Brain microvascular endothelial cell (primary cell): ENCODE measurements at regions not wholly inside any gene's neighbourhood (a gene's known extent, or its start where the extent isn't known, plus 50 kb on each side); places are given as distances from the start of the nearest gene placed in this dataset.

Experiments used
- DNase-seq: peaks from one replicate; pipeline ENCODE4 v3.0.0-alpha.2; 2020
- H3K27ac ChIP-seq: fragments of 250-450 bp; sonication (Bioruptor Pico); 2 replicates; pipeline ENCODE4 v1.5.1; 2020; ENCODE audit warnings: mild to moderate bottlenecking, moderate library complexity
- H3K27me3 ChIP-seq: fragments of 250-450 bp; sonication (Bioruptor Pico); replicated peaks from 2 replicates; pipeline ENCODE4 v1.5.1; 2020; ENCODE audit warnings: mild to moderate bottlenecking
- H3K36me3 ChIP-seq: fragments of 250-450 bp; sonication (Bioruptor Pico); replicated peaks from 2 replicates; pipeline ENCODE4 v1.5.1; 2020; ENCODE audit warnings: mild to moderate bottlenecking
- H3K4me3 ChIP-seq: 2 replicates; pipeline ENCODE4 v1.5.1; 2011; ENCODE audit warnings: low read depth, mild to moderate bottlenecking, control low read depth, low read length, moderate library complexity
- CTCF ChIP-seq: IDR thresholded peaks from 2 replicates; pipeline ENCODE4 v1.5.1; 2011; ENCODE audit warnings: low read depth, mild to moderate bottlenecking, moderate library complexity, low read length, control low read depth, inconsistent platforms; ENCODE audit errors: missing control alignments
- in situ Hi-C: cut with HindIII; loops from 2 replicates; pipeline ENCODE4 v1.10.0; 2017; ENCODE audit warnings: low sequenced_read_pairs, low pct_ligation_motif_present

- DNase-seq, result no peak
- H3K27ac ChIP-seq, result no peak overlapping the region
- TF ChIP-seq CTCF, result no peak
- in situ Hi-C loops, result no loop called here
- H3K4me3 ChIP-seq, result no peak overlapping the region
- no peaks in the 10 kb centered on the region for H3K36me3 ChIP-seq
- H3K27me3 ChIP-seq, result no peaks in the 10 kb centered on the region
Observed at GRCh38 chr9:106305428-106306133, 557.4 kb upstream of the ZNF462 start.

DNA sequence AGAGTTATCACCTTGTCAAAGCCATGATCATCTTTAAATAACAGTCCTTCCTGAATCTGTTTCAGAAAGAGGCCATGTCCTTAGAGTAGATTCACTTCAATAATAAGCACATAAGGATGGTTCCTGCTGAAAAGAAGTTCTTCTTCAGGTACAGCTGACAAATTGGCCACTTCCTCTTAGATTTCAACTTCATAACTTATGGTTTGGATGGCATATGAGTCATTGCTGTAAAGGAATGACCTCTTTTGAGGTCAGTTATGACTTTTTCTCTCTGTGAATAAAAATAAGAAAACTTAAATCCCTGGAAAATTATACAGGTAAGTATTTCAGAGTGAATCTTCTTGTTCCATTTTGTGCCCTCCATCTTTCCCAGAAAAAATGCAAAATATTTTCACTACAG is 555.3 kb upstream of the ZNF462 start:
- in situ Hi-C loops, result no loop called here

GRCh38 chr9:106309925-106310324 is 553.0 kb upstream of the ZNF462 start:
- Histone ChIP-seq H3K4me3 (no peak overlapping the region), H3K27me3 (no peaks in the 10 kb centered on the region), H3K27ac (no peak overlapping the region), H3K36me3 (no peaks in the 10 kb centered on the region)
- no peak for DNase-seq
- in situ Hi-C loops, result no loop called here
- TF ChIP-seq CTCF, result no peak

More for the DNA sequence above, 555.3 kb upstream of the ZNF462 start:
- Histone ChIP-seq H3K27me3 (no peaks in the 10 kb centered on the region), H3K4me3 (no peak overlapping the region), H3K36me3 (no peaks in the 10 kb centered on the region), H3K27ac (no peak overlapping the region)
- DNase-seq, result no peak
- TF ChIP-seq CTCF, result no peak

DNA sequence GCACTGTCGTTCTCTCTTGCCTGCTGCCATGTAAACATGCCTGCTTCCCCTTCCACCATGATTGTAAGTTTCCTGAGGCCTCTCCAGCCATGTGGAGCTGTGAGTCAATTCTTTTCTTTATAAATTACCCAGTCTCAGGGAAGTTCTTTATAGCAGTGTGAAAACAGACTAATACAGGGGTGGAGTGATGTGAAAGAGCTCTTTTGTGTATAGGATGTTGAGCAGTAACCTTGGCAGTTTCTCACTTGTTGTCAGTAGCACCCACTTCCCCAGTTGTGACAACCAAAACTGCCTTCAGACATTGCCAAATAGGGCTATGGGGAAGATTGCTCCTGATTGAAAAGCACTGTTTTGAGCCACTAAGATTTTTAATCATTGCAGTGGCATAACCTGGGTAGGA is 552.2 kb upstream of the ZNF462 start:
- no peak for DNase-seq
- Histone ChIP-seq H3K27me3 (no peaks in the 10 kb centered on the region), H3K27ac (no peak overlapping the region), H3K4me3 (no peak overlapping the region), H3K36me3 (no peaks in the 10 kb centered on the region)
- in situ Hi-C loops, result no loop called here
- TF ChIP-seq CTCF, result no peak

- no peak for DNase-seq
- H3K27ac ChIP-seq, result no peak overlapping the region
Observed at GRCh38 chr9:106312906-106313305, 550.1 kb upstream of the ZNF462 start.

More at GRCh38 chr9:106312906-106313305, 550.1 kb upstream of the ZNF462 start:
- in situ Hi-C loops, result no loop called here
- H3K36me3 ChIP-seq, result no peaks in the 10 kb centered on the region
- no peak for TF ChIP-seq CTCF
- no peak overlapping the region for H3K4me3 ChIP-seq
- H3K27me3 ChIP-seq, result no peaks in the 10 kb centered on the region
